ENCODE measurements at regions not wholly inside any gene's neighbourhood (a gene's known extent, or its start where the extent isn't known, plus 50 kb on each side); places are given as distances from the start of the nearest gene placed in this dataset.

- Histone ChIP-seq H3K27ac (no peak overlapping the region), H3K4me3 (no peak overlapping the region)
- TF ChIP-seq CTCF (IDR thresholded peaks at IDR 0.05), result no peak
- no peak for DNase-seq (ENCODE audit: low spot score)
Observed at GRCh38 chr1:222301652-222302051, 246.3 kb downstream of the HHIPL2 start.

- no peak for TF ChIP-seq CTCF (IDR thresholded peaks at IDR 0.05)
- no peak for DNase-seq (ENCODE audit: low spot score)
- H3K4me3 ChIP-seq, result no peak overlapping the region
- no peak overlapping the region for H3K27ac ChIP-seq
Observed at GRCh38 chr1:222299524-222299923, 248.4 kb downstream of the HHIPL2 start.

GRCh38 chr1:222290866-222291265 lies 257.0 kb downstream of the HHIPL2 start:
- TF ChIP-seq CTCF (IDR thresholded peaks at IDR 0.05), result no peak
- Histone ChIP-seq H3K27ac (no peak overlapping the region), H3K4me3 (no peak overlapping the region)
- DNase-seq (ENCODE audit: low spot score), result no peak

GRCh38 chr1:222288053-222288452 lies 259.9 kb downstream of the HHIPL2 start:
- TF ChIP-seq CTCF (IDR thresholded peaks at IDR 0.05), result no peak
- no peak overlapping the region for H3K27ac ChIP-seq
- H3K4me3 ChIP-seq, result no peak overlapping the region
- DNase-seq (ENCODE audit: low spot score), result no peak

- DNase-seq (ENCODE audit: low spot score), result no peak
- H3K4me3 ChIP-seq, result no peak overlapping the region
- H3K27ac ChIP-seq, result no peak overlapping the region
- TF ChIP-seq CTCF (IDR thresholded peaks at IDR 0.05), result no peak
Observed at GRCh38 chr1:222286011-222286410, 261.9 kb downstream of the HHIPL2 start.

- Histone ChIP-seq H3K27ac (no peak overlapping the region), H3K4me3 (no peak overlapping the region)
- no peak for TF ChIP-seq CTCF (IDR thresholded peaks at IDR 0.05)
- DNase-seq (ENCODE audit: low spot score), result no peak
Observed at GRCh38 chr1:222285526-222285925, 262.4 kb downstream of the HHIPL2 start.

GRCh38 chr1:222284466-222284865 lies 263.4 kb downstream of the HHIPL2 start:
- Histone ChIP-seq H3K4me3 (no peak overlapping the region), H3K27ac (no peak overlapping the region)
- DNase-seq (ENCODE audit: low spot score), result no peak
- no peak for TF ChIP-seq CTCF (IDR thresholded peaks at IDR 0.05)

Measured in coronary artery (tissue), 2 donors.